H1 (cell line): ENCODE measurements at regions not wholly inside any gene's neighbourhood (a gene's known extent, or its start where the extent isn't known, plus 50 kb on each side); places are given as distances from the start of the nearest gene placed in this dataset.

Source experiments
- CTCF ChIA-PET: fragments of 300-600 bp; sonication (Branson Sonifier 250); formaldehyde crosslinking; loops from one replicate; lab custom pipeline; 2021; ENCODE audit not compliant: partially characterized antibody; lab: Charles Lee
- POLR2A ChIA-PET: fragments of 300-600 bp; sonication (Branson Sonifier 250); formaldehyde crosslinking; loops from one replicate; lab custom pipeline; 2021; ENCODE audit warnings: inconsistent platforms; ENCODE audit not compliant: partially characterized antibody; lab: Charles Lee
- DNase-seq, 2 experiments: peaks; one replicate each; pipeline versions ENCODE4 v3.0.0 to v3.0.0-alpha.2; 2010 to 2022; ENCODE audit warnings: low spot score in 2 of 2, low read depth in 1 of 2, mixed read lengths in 1 of 2
- FAIRE-seq: peaks from 2 replicates; lab custom pipeline; 2011; peaks lifted over from hg19 to GRCh38; lab: Jason Lieb, UNC
- H2AFZ ChIP-seq: 2 replicates; pipeline ENCODE4 v1.8.1; 2012; ENCODE audit warnings: low read length, inconsistent platforms
- H2AK5ac ChIP-seq: 2 replicates; pipeline ENCODE4 v1.6.1; 2013; ENCODE audit warnings: low read depth, low read length
- H2BK120ac ChIP-seq: replicated peaks from 2 replicates; pipeline ENCODE3; 2013; ENCODE audit warnings: low read depth, low read length, inconsistent platforms
- H2BK12ac ChIP-seq: 2 replicates; pipeline ENCODE4 v1.6.1; 2013; ENCODE audit warnings: low read depth, low read length
- H2BK15ac ChIP-seq: 2 replicates; pipeline ENCODE4 v1.6.1; 2013; ENCODE audit warnings: low read length
- H2BK20ac ChIP-seq: 2 replicates; pipeline ENCODE4 v1.6.1; 2013; ENCODE audit warnings: low read length
- H2BK5ac ChIP-seq: 2 replicates; pipeline ENCODE4 v1.6.1; 2013; ENCODE audit warnings: low read depth, low read length
- H3K14ac ChIP-seq: 2 replicates; pipeline ENCODE4 v1.6.1; 2013; ENCODE audit warnings: inconsistent platforms; ENCODE audit not compliant: insufficient read length
- H3K18ac ChIP-seq: 2 replicates; pipeline ENCODE4 v1.6.1; 2013; ENCODE audit warnings: low read length; ENCODE audit errors: extremely low read depth
- H3K23ac ChIP-seq: 2 replicates; pipeline ENCODE4 v1.6.1; 2013; ENCODE audit warnings: inconsistent platforms; ENCODE audit not compliant: insufficient read length
- H3K23me2 ChIP-seq: 2 replicates; pipeline ENCODE4 v1.6.1; 2013; ENCODE audit warnings: low read depth, low read length
- H3K27ac ChIP-seq: 2 replicates; pipeline ENCODE4 v1.6.1; 2011; ENCODE audit warnings: low read depth, low read length, inconsistent platforms
- H3K27me3 ChIP-seq, 4 experiments: replicated peaks in 1 of 4; 1 replicate in 1 of 4; 2 replicates in 3 of 4; pipeline versions ENCODE4 v1.6.1 to v1.8.1; 2011 to 2013; ENCODE audit warnings: low read length in 3 of 4, mild to moderate bottlenecking in 3 of 4, inconsistent platforms in 2 of 4, mixed read lengths in 2 of 4, moderate library complexity in 1 of 4; ENCODE audit not compliant: control insufficient read depth in 3 of 4, insufficient read depth in 3 of 4; ENCODE audit errors: extremely low read depth in 1 of 4
- H3K36me3 ChIP-seq, 4 experiments: 2 replicates each; pipeline versions ENCODE4 v1.6.1 to v1.8.1; 2011 to 2013; ENCODE audit warnings: mild to moderate bottlenecking in 4 of 4, low read length in 3 of 4, moderate library complexity in 2 of 4, control low read depth in 1 of 4, inconsistent platforms in 1 of 4; ENCODE audit not compliant: insufficient read depth in 4 of 4, control insufficient read depth in 2 of 4
- H3K4ac ChIP-seq: replicated peaks from 2 replicates; pipeline ENCODE3; 2013; ENCODE audit warnings: low read length, low read depth, mixed read lengths, inconsistent platforms; ENCODE audit not compliant: insufficient read length
- H3K4me1 ChIP-seq, 4 experiments: replicated peaks in 1 of 4; 1 replicate in 1 of 4; 2 replicates in 3 of 4; pipeline versions ENCODE4 v1.6.1 to v1.8.1; 2011 to 2013; ENCODE audit warnings: low read length in 3 of 4, inconsistent platforms in 2 of 4, mixed read lengths in 1 of 4; ENCODE audit not compliant: insufficient read depth in 4 of 4, control insufficient read depth in 3 of 4
- H3K4me2 ChIP-seq, 2 experiments: 2 replicates each; pipeline versions ENCODE4 v1.6.1 to v1.8.1; 2011 to 2013; ENCODE audit warnings: low read depth in 2 of 2, low read length in 2 of 2, control low read depth in 1 of 2, inconsistent platforms in 1 of 2, mild to moderate bottlenecking in 1 of 2; ENCODE audit not compliant: insufficient read depth in 1 of 2
- H3K4me3 ChIP-seq, 4 experiments: fragments of 200-600, 300-600 bp in 1 of 4; sonication (generic), shearing (Covaris generic), sonication (Bioruptor Twin) in 1 of 4; 2 replicates each; pipeline versions ENCODE4 v1.5.1 to v1.8.1; 2011 to 2016; ENCODE audit warnings: low read length in 4 of 4, low read depth in 3 of 4, control low read depth in 2 of 4, inconsistent platforms in 2 of 4, mild to moderate bottlenecking in 2 of 4, mixed read lengths in 1 of 4, moderate library complexity in 1 of 4; ENCODE audit not compliant: insufficient read depth in 2 of 4; ENCODE audit errors: extremely low read depth in 1 of 4
- H3K56ac ChIP-seq: replicated peaks from 2 replicates; pipeline ENCODE3; 2013; ENCODE audit warnings: low read depth, mild to moderate bottlenecking, mixed read lengths, low read length, inconsistent platforms; ENCODE audit not compliant: insufficient read length
- H3K79me1 ChIP-seq: 2 replicates; pipeline ENCODE4 v1.6.1; 2013; ENCODE audit warnings: low read depth, low read length, control low read depth
- H3K79me2 ChIP-seq, 2 experiments: 2 replicates each; pipeline versions ENCODE4 v1.6.1 to v1.8.1; 2012 to 2013; ENCODE audit warnings: low read length in 2 of 2, mild to moderate bottlenecking in 2 of 2, inconsistent platforms in 1 of 2; ENCODE audit not compliant: insufficient read depth in 2 of 2, control insufficient read depth in 1 of 2
- H3K9ac ChIP-seq, 4 experiments: replicated peaks in 1 of 4; 1 replicate in 1 of 4; 2 replicates in 3 of 4; pipeline versions ENCODE4 v1.6.1 to v1.8.1; 2011 to 2013; ENCODE audit warnings: low read depth in 3 of 4, low read length in 3 of 4, control low read depth in 2 of 4, mild to moderate bottlenecking in 2 of 4, moderate library complexity in 2 of 4, inconsistent platforms in 1 of 4; ENCODE audit errors: extremely low read depth in 1 of 4
- H3K9me3 ChIP-seq, 2 experiments: 2 replicates each; pipeline versions ENCODE4 v1.6.1 to v1.8.1; 2012 to 2013; ENCODE audit warnings: mild to moderate bottlenecking in 2 of 2, moderate library complexity in 2 of 2, control low read depth in 1 of 2, inconsistent platforms in 1 of 2, low read depth in 1 of 2, low read length in 1 of 2, mixed read lengths in 1 of 2; ENCODE audit not compliant: insufficient read depth in 2 of 2
- H4K20me1 ChIP-seq, 2 experiments: replicated peaks in 1 of 2; 2 replicates each; pipeline versions ENCODE3 to v1.8.1; 2011 to 2013; ENCODE audit warnings: inconsistent platforms in 2 of 2, low read length in 2 of 2, mild to moderate bottlenecking in 1 of 2; ENCODE audit not compliant: insufficient read depth in 2 of 2, control insufficient read depth in 1 of 2
- H4K5ac ChIP-seq: 2 replicates; pipeline ENCODE4 v1.6.1; 2013; ENCODE audit warnings: low read length, low read depth, mixed read lengths, inconsistent platforms; ENCODE audit not compliant: insufficient read length
- H4K8ac ChIP-seq: 2 replicates; pipeline ENCODE4 v1.8.0; 2013; ENCODE audit warnings: mild to moderate bottlenecking, moderate library complexity, low read length, inconsistent platforms; ENCODE audit not compliant: insufficient read depth; ENCODE audit errors: extremely low read depth
- H4K91ac ChIP-seq: replicated peaks from 2 replicates; pipeline ENCODE3; 2013; ENCODE audit warnings: low read length, mixed read lengths, inconsistent platforms; ENCODE audit not compliant: insufficient read length
- CHD1 ChIP-seq: IDR thresholded peaks from 2 replicates; pipeline ENCODE4 v1.6.1; 2012; ENCODE audit warnings: low read depth, low read length, improper control_type of control experiment
- CHD2 ChIP-seq: IDR thresholded peaks from 2 replicates; pipeline ENCODE4 v1.6.1; 2012; ENCODE audit warnings: low read length, improper control_type of control experiment
- CTCF ChIP-seq, 3 experiments: IDR thresholded peaks; 1 replicate in 2 of 3; 2 replicates in 1 of 3; pipeline versions ENCODE4 v1.5.1 to v1.6.1; 2011; ENCODE audit warnings: low read length in 3 of 3, mild to moderate bottlenecking in 3 of 3, inconsistent platforms in 2 of 3, low read depth in 1 of 3, moderate library complexity in 1 of 3; ENCODE audit not compliant: insufficient read depth in 1 of 3; ENCODE audit errors: control extremely low read depth in 1 of 3
- EGR1 ChIP-seq: IDR thresholded peaks from 2 replicates; pipeline ENCODE4 v1.6.1; 2011; ENCODE audit warnings: low read depth, low read length, borderline replicate concordance
- HDAC2 ChIP-seq, 2 experiments: fragments of 300-600 bp in 1 of 2; sonication (generic) in 1 of 2; IDR thresholded peaks; 2 replicates each; pipeline ENCODE4 v1.6.1; 2011 to 2012; ENCODE audit warnings: low read depth in 2 of 2, low read length in 2 of 2, mild to moderate bottlenecking in 2 of 2, moderate library complexity in 2 of 2, borderline replicate concordance in 1 of 2, inconsistent platforms in 1 of 2
- POU5F1 ChIP-seq: IDR thresholded peaks from 2 replicates; pipeline ENCODE4 v1.6.1; 2011; ENCODE audit warnings: low read depth, mild to moderate bottlenecking, low read length, moderate library complexity
- RAD21 ChIP-seq, 2 experiments: IDR thresholded peaks in 1 of 2; conservative IDR thresholded peaks in 1 of 2; 2 replicates each; pipeline ENCODE4 v1.6.1; 2011; ENCODE audit warnings: low read depth in 2 of 2, low read length in 2 of 2, improper control_type of control experiment in 1 of 2, inconsistent platforms in 1 of 2, mild to moderate bottlenecking in 1 of 2, moderate library complexity in 1 of 2
- SAP30 ChIP-seq: fragments of 300-600 bp; sonication (generic); IDR thresholded peaks from 2 replicates; pipeline ENCODE4 v1.7.1; 2012; ENCODE audit warnings: low read length, moderate library complexity, mild to moderate bottlenecking, inconsistent platforms; ENCODE audit not compliant: insufficient read depth, insufficient replicate concordance
- TBP ChIP-seq: IDR thresholded peaks from 2 replicates; pipeline ENCODE4 v1.6.1; 2011; ENCODE audit warnings: low read depth, low read length, improper control_type of control experiment
- WGBS, 2 experiments: shearing (Covaris generic) in 1 of 2; methylation state at CpG; one replicate each; pipeline versions ENCODE4 v1.1.6 to v1.1.7; 2013 to 2015; ENCODE audit warnings: low lambda C conversion rate in 2 of 2, mixed read lengths in 2 of 2, inconsistent platforms in 1 of 2, low coverage in 1 of 2, missing lambda C conversion rate in 1 of 2; ENCODE audit not compliant: insufficient replicate concordance in 2 of 2, insufficient coverage in 1 of 2, insufficient read length in 1 of 2; ENCODE audit errors: extremely low coverage in 1 of 2, missing lambda C conversion rate in 1 of 2; 5-methylcytosine and 5-hydroxymethylcytosine counted together

- Histone ChIP-seq H3K4me1 (peaks cover 0 to 2% (median 0%) of the 10 kb centered on the region in 4 experiments; a peak in 1 of 7 replicates), H3K56ac (no peak overlapping the region), H3K23me2 (no peaks in the 10 kb centered on the region), H3K9me3 (no peaks in the 10 kb centered on the region; a peak in 1 of 4 replicates), H2AFZ (no peak overlapping the region), H3K79me1 (no peaks in the 10 kb centered on the region), H2BK20ac (no peak overlapping the region), H3K14ac (no peak overlapping the region), H2BK15ac (no peak overlapping the region), H4K5ac (no peak overlapping the region), H3K23ac (no peak overlapping the region), H3K27me3 (no peaks in the 10 kb centered on the region), H3K4ac (no peak overlapping the region), H4K20me1 (no peaks in the 10 kb centered on the region), H4K8ac (no peak overlapping the region), H4K91ac (no peak overlapping the region), H3K4me2 (no peak overlapping the region), H2BK5ac (no peak overlapping the region), H2BK120ac (no peak overlapping the region), H3K36me3 (no peaks in the 10 kb centered on the region), H3K4me3 (no peak overlapping the region), H3K79me2 (no peaks in the 10 kb centered on the region), H2BK12ac (no peak overlapping the region), H3K18ac (no peak overlapping the region), H3K9ac (no peak overlapping the region), H2AK5ac (no peak overlapping the region), H3K27ac (no peak overlapping the region)
- WGBS, 2 experiments = 93% methylated on average over 5 of the region's 5 CpGs; no CpG with 5 or more reads in 1 of the 2 experiments
- CTCF ChIA-PET = no interaction called here
- no peak for TF ChIP-seq TBP
- TF ChIP-seq RAD21 (IDR thresholded peaks at IDR 0.05 in 1 of 2, conservative IDR thresholded peaks at IDR 0.05 in 1 of 2; ENCODE audit: low read depth in 2 of 2, low read length in 2 of 2) = no peak
- no peak for TF ChIP-seq CHD2
- TF ChIP-seq CTCF (IDR thresholded peaks at IDR 0.05; ENCODE audit: control extremely low read depth in 1 of 3, insufficient read depth in 1 of 3, low read depth in 1 of 3, low read length in 3 of 3) = no peak
- TF ChIP-seq POU5F1 = no peak
- no peak for TF ChIP-seq CHD1
- TF ChIP-seq EGR1 = no peak
- no peak for TF ChIP-seq HDAC2 (IDR thresholded peaks at IDR 0.05; ENCODE audit: borderline replicate concordance in 1 of 2, low read depth in 2 of 2, low read length in 2 of 2)
- no peak for TF ChIP-seq SAP30
- FAIRE-seq (no peak), DNase-seq (no peak)
- POLR2A ChIA-PET = no interaction called here
Measured at GRCh38 chr2:186220409-186220808, 265.7 kb upstream of the ZC3H15 start.
